Transverse colon (tissue), 3 donors: ENCODE measurements at regions not wholly inside any gene's neighbourhood (a gene's known extent, or its start where the extent isn't known, plus 50 kb on each side); places are given as distances from the start of the nearest gene placed in this dataset.

Experiments
- POLR2A ChIP-seq: fragments of 450-650 bp; IDR thresholded peaks from one replicate; pipeline ENCODE4 v1.6.1; 2016; ENCODE audit warnings: antibody characterized with exemption, mild to moderate bottlenecking, moderate library complexity
- POLR2AphosphoS5 ChIP-seq, 3 donors: sonication (generic); formaldehyde crosslinking; IDR thresholded peaks; one replicate each; pipeline ENCODE4 v1.6.1; 2016; ENCODE audit warnings: antibody characterized with exemption in 3 of 3

DNA sequence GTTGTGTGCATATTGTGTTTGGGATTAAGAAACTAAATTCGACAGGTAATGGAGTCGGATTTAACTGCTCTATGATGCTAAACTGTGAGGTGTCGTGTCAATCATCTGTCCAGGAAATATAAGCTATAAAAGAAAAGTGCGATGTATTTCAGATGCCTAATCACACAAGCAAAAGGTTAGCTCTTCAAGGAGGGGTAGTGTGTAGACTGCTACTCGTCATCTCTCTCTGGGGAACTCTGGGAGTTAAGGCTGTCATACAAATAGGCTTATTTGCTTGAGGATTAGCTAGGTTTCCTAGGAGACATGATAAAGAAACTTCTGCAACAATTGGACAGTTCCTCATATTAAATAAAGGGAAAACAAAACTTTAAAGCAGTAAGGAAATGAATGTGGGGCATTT lies 462.1 kb downstream of the OLFM4 start:
- no peak for TF ChIP-seq POLR2A
- TF ChIP-seq POLR2AphosphoS5 (IDR thresholded peaks at IDR 0.05), result no peak
